ENCODE measurements at regions not wholly inside any gene's neighbourhood (a gene's known extent, or its start where the extent isn't known, plus 50 kb on each side); places are given as distances from the start of the nearest gene placed in this dataset.

GRCh38 chr16:85486256-85486915 lies 126.7 kb upstream of the GSE1 start:
- H3K4me1 ChIP-seq (ENCODE audit: insufficient read depth, low read length): no peaks in the 10 kb centered on the region
- TF ChIP-seq, protein P1, sequence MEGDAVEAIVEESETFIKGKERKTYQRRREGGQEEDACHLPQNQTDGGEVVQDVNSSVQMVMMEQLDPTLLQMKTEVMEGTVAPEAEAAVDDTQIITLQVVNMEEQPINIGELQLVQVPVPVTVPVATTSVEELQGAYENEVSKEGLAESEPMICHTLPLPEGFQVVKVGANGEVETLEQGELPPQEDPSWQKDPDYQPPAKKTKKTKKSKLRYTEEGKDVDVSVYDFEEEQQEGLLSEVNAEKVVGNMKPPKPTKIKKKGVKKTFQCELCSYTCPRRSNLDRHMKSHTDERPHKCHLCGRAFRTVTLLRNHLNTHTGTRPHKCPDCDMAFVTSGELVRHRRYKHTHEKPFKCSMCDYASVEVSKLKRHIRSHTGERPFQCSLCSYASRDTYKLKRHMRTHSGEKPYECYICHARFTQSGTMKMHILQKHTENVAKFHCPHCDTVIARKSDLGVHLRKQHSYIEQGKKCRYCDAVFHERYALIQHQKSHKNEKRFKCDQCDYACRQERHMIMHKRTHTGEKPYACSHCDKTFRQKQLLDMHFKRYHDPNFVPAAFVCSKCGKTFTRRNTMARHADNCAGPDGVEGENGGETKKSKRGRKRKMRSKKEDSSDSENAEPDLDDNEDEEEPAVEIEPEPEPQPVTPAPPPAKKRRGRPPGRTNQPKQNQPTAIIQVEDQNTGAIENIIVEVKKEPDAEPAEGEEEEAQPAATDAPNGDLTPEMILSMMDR (IDR thresholded peaks at IDR 0.05; ENCODE audit: insufficient read depth, low read depth, low read length): no peak
- no peak for TF ChIP-seq EZH2 (IDR thresholded peaks at IDR 0.05; ENCODE audit: insufficient read depth, low read length)
- no peak for FAIRE-seq

DNA sequence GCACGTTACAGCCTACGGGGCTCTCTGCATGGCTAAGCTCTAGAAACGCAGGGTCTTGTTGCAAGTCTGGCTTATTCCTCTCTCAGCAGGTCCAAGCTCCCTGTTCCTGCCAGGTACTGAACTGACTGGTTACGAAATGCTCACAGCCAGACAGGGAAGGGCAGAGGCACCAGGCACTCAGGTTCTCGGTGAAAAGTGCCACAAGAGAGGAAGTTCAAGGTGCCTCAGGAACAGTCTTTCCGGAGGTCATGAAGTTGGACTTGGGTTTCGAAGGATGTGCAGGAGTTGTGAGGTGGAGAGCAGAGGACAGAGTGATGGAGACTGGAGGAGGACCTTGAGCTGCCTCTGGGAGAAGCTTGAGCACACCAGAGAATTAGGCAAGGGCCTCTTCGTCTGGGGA lies 124.7 kb upstream of the GSE1 start:
- H3K4me2 ChIP-seq (ENCODE audit: low read length): no peak overlapping the region
- H2AFZ ChIP-seq (ENCODE audit: low read depth, low read length): no peak overlapping the region
- no peaks in the 10 kb centered on the region for H3K36me3 ChIP-seq (ENCODE audit: insufficient read depth, low read length)
- no peaks in the 10 kb centered on the region for H3K27me3 ChIP-seq (ENCODE audit: insufficient read depth, low read length)
- H3K9me3 Mint-ChIP-seq (ENCODE audit: unreplicated experiment): no peaks in the 10 kb centered on the region
- H3K4me3 ChIP-seq (ENCODE audit: insufficient read depth, low read depth, low read length): no peak overlapping the region
- no peak overlapping the region for H3K27ac Mint-ChIP-seq (ENCODE audit: unreplicated experiment)
- peaks cover 5% of the 10 kb centered on the region for H3K4me1 ChIP-seq (ENCODE audit: insufficient read depth, low read length)
- peaks cover 7% of the 10 kb centered on the region for H3K4me1 Mint-ChIP-seq (ENCODE audit: low read depth, unreplicated experiment)
- no peaks in the 10 kb centered on the region for H3K79me2 ChIP-seq (ENCODE audit: insufficient read depth, low read length)
- peaks cover 2% of the 10 kb centered on the region for H3K36me3 Mint-ChIP-seq (ENCODE audit: low read depth, unreplicated experiment)
- H3K4me3 Mint-ChIP-seq (ENCODE audit: unreplicated experiment): no peak overlapping the region
- no peak for TF ChIP-seq EZH2 (IDR thresholded peaks at IDR 0.05; ENCODE audit: insufficient read depth, low read length)
- TF ChIP-seq, protein P1 (IDR thresholded peaks at IDR 0.05; ENCODE audit: insufficient read depth, low read depth, low read length): no peak
- H4K20me1 ChIP-seq (ENCODE audit: insufficient read depth, low read length): peaks cover 67% of the 10 kb centered on the region
- no peak overlapping the region for H3K9ac ChIP-seq (ENCODE audit: low read length)
- no peak for FAIRE-seq
- no peak overlapping the region for H3K27ac ChIP-seq (ENCODE audit: low read depth, low read length)
- no peaks in the 10 kb centered on the region for H3K9me3 ChIP-seq (ENCODE audit: insufficient read depth, low read depth, low read length)
- no peak for DNase-seq (ENCODE audit: low read depth)
- peaks cover 42% of the 10 kb centered on the region for H3K27me3 Mint-ChIP-seq (ENCODE audit: low read depth, unreplicated experiment)

More at GRCh38 chr16:85486256-85486915, 126.7 kb upstream of the GSE1 start:
- Mint-ChIP-seq H3K36me3 (ENCODE audit: low read depth, unreplicated experiment) (no peaks in the 10 kb centered on the region), H3K4me1 (ENCODE audit: low read depth, unreplicated experiment) (no peaks in the 10 kb centered on the region), H3K27me3 (ENCODE audit: low read depth, unreplicated experiment) (peaks cover 44% of the 10 kb centered on the region), H3K4me3 (ENCODE audit: unreplicated experiment) (no peak overlapping the region), H3K27ac (ENCODE audit: unreplicated experiment) (no peak overlapping the region), H3K9me3 (ENCODE audit: unreplicated experiment) (no peaks in the 10 kb centered on the region)
- DNase-seq (ENCODE audit: low read depth): no peak
- Histone ChIP-seq H3K9me3 (ENCODE audit: insufficient read depth, low read depth, low read length) (no peaks in the 10 kb centered on the region), H3K4me2 (ENCODE audit: low read length) (no peak overlapping the region), H4K20me1 (ENCODE audit: insufficient read depth, low read length) (peaks cover 62% of the 10 kb centered on the region), H3K36me3 (ENCODE audit: insufficient read depth, low read length) (no peaks in the 10 kb centered on the region), H3K9ac (ENCODE audit: low read length) (no peak overlapping the region), H2AFZ (ENCODE audit: low read depth, low read length) (no peak overlapping the region), H3K27ac (ENCODE audit: low read depth, low read length) (no peak overlapping the region), H3K4me3 (ENCODE audit: insufficient read depth, low read depth, low read length) (no peak overlapping the region), H3K27me3 (ENCODE audit: insufficient read depth, low read length) (no peaks in the 10 kb centered on the region), H3K79me2 (ENCODE audit: insufficient read depth, low read length) (no peaks in the 10 kb centered on the region)

DNA sequence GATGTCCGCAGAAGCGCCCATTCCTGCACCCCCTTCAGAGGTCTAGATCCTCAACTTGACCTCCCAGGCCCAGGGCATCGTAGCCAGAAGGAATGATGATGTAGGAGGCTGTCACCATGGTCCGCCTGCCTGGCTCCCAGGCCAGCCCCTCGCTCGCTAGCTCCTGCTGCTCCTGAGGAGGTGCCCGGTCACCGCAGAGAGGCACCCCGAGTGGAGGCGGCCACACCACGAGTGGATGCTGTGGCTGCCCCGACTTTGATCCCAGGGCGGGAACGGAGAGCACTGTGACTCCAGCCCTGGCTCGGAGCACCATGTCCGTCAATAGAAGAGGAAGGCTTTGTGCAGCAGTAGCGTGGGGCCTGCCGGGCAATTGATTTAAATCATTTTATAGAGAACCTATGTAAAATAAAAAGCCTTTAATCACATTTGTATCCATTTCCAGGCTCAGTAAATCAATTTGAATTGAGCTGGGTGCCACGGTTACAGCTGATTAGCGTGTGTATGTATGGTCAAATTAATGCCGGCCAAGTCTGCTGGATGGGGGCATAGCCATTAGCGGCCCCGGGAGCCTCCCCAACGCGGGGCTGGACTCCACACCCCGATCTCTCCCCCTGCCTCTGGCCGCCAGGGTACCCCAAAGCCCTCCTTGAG lies 122.6 kb upstream of the GSE1 start:
- Mint-ChIP-seq H3K9me3 (ENCODE audit: unreplicated experiment) (no peaks in the 10 kb centered on the region), H3K27ac (ENCODE audit: unreplicated experiment) (no peak overlapping the region), H3K4me1 (ENCODE audit: low read depth, unreplicated experiment) (peaks cover 7% of the 10 kb centered on the region), H3K4me3 (ENCODE audit: unreplicated experiment) (no peak overlapping the region), H3K27me3 (ENCODE audit: low read depth, unreplicated experiment) (peaks cover 35% of the 10 kb centered on the region), H3K36me3 (ENCODE audit: low read depth, unreplicated experiment) (peaks cover 2% of the 10 kb centered on the region)
- no peak overlapping the region for H2AFZ ChIP-seq (ENCODE audit: low read depth, low read length)
- H3K9me3 ChIP-seq (ENCODE audit: insufficient read depth, low read depth, low read length): no peaks in the 10 kb centered on the region
- TF ChIP-seq EZH2 (IDR thresholded peaks at IDR 0.05; ENCODE audit: insufficient read depth, low read length): no peak
- TF ChIP-seq, protein P1 (IDR thresholded peaks at IDR 0.05; ENCODE audit: insufficient read depth, low read depth, low read length): no peak
- H4K20me1 ChIP-seq (ENCODE audit: insufficient read depth, low read length): peaks cover 60% of the 10 kb centered on the region
- H3K4me1 ChIP-seq (ENCODE audit: insufficient read depth, low read length): peaks cover 5% of the 10 kb centered on the region
- H3K27ac ChIP-seq (ENCODE audit: low read depth, low read length): no peak overlapping the region
- DNase-seq (ENCODE audit: low read depth) (no peak), FAIRE-seq (no peak)
- H3K9ac ChIP-seq (ENCODE audit: low read length): no peak overlapping the region
- no peaks in the 10 kb centered on the region for H3K79me2 ChIP-seq (ENCODE audit: insufficient read depth, low read length)
- no peak overlapping the region for H3K4me2 ChIP-seq (ENCODE audit: low read length)
- H3K36me3 ChIP-seq (ENCODE audit: insufficient read depth, low read length): no peaks in the 10 kb centered on the region
- H3K27me3 ChIP-seq (ENCODE audit: insufficient read depth, low read length): no peaks in the 10 kb centered on the region
- H3K4me3 ChIP-seq (ENCODE audit: insufficient read depth, low read depth, low read length): no peak overlapping the region
